ENCODE measurements at regions not wholly inside any gene's neighbourhood (a gene's known extent, or its start where the extent isn't known, plus 50 kb on each side); places are given as distances from the start of the nearest gene placed in this dataset.

GRCh38 chr4:124527364-124527763 is 185.2 kb downstream of the ANKRD50 start:
- no peaks in the 10 kb centered on the region for H3K27me3 ChIP-seq (ENCODE audit: insufficient read depth, low read depth, low read length)
- no peak for TF ChIP-seq POLR2AphosphoS5 (IDR thresholded peaks at IDR 0.05)
- no peak for TF ChIP-seq CTCF (IDR thresholded peaks at IDR 0.05; ENCODE audit: poor library complexity, severe bottlenecking)
- no peak for TF ChIP-seq REST (IDR thresholded peaks at IDR 0.05; ENCODE audit: borderline replicate concordance)
- no peak for TF ChIP-seq EZH2 (IDR thresholded peaks at IDR 0.05; ENCODE audit: borderline replicate concordance, insufficient read depth, low read length, poor library complexity, severe bottlenecking)
- no peak for TF ChIP-seq SMC3 (conservative IDR thresholded peaks at IDR 0.05; ENCODE audit: poor library complexity)
- TF ChIP-seq EP300 (conservative IDR thresholded peaks at IDR 0.05; ENCODE audit: poor library complexity, severe bottlenecking) = no peak
- no peak for TF ChIP-seq MXI1 (conservative IDR thresholded peaks at IDR 0.05; ENCODE audit: poor library complexity, severe bottlenecking)
- TF ChIP-seq TAF1 (IDR thresholded peaks at IDR 0.05; ENCODE audit: low read depth) = no peak
- no peak for TF ChIP-seq RAD21 (conservative IDR thresholded peaks at IDR 0.05)
- no peaks in the 10 kb centered on the region for H3K9me3 ChIP-seq (ENCODE audit: low read length)

GRCh38 chr4:124529131-124529530 is 183.4 kb downstream of the ANKRD50 start:
- TF ChIP-seq TAF1 (IDR thresholded peaks at IDR 0.05; ENCODE audit: low read depth) (no peak), POLR2AphosphoS5 (IDR thresholded peaks at IDR 0.05) (no peak), REST (IDR thresholded peaks at IDR 0.05; ENCODE audit: borderline replicate concordance) (no peak), RAD21 (conservative IDR thresholded peaks at IDR 0.05) (no peak), MXI1 (conservative IDR thresholded peaks at IDR 0.05; ENCODE audit: poor library complexity, severe bottlenecking) (no peak), EP300 (conservative IDR thresholded peaks at IDR 0.05; ENCODE audit: poor library complexity, severe bottlenecking) (no peak), SMC3 (conservative IDR thresholded peaks at IDR 0.05; ENCODE audit: poor library complexity) (no peak), CTCF (IDR thresholded peaks at IDR 0.05; ENCODE audit: poor library complexity, severe bottlenecking) (no peak), EZH2 (IDR thresholded peaks at IDR 0.05; ENCODE audit: borderline replicate concordance, insufficient read depth, low read length, poor library complexity, severe bottlenecking) (no peak)
- Histone ChIP-seq H3K9me3 (ENCODE audit: low read length) (no peaks in the 10 kb centered on the region), H3K4me3 (ENCODE audit: low read length) (no peak overlapping the region), H3K79me2 (replicated peaks; ENCODE audit: insufficient read depth, low read length) (no peaks in the 10 kb centered on the region), H3K27me3 (ENCODE audit: insufficient read depth, low read depth, low read length) (no peaks in the 10 kb centered on the region), H3K4me2 (ENCODE audit: low read length) (no peak overlapping the region), H3F3A (ENCODE audit: insufficient read depth, low read length, poor library complexity, severe bottlenecking) (no peaks in the 10 kb centered on the region), H3K36me3 (ENCODE audit: insufficient read depth, low read length) (no peaks in the 10 kb centered on the region), H2AFZ (ENCODE audit: low read depth, low read length) (no peak overlapping the region), H3K9me2 (ENCODE audit: insufficient read depth, low read length) (no peaks in the 10 kb centered on the region), H3K9ac (ENCODE audit: low read length) (no peak overlapping the region), H3K27ac (ENCODE audit: low read length) (no peak overlapping the region), H4K20me1 (ENCODE audit: insufficient read depth) (no peaks in the 10 kb centered on the region)

More at GRCh38 chr4:124527364-124527763, 185.2 kb downstream of the ANKRD50 start:
- no peaks in the 10 kb centered on the region for H3K79me2 ChIP-seq (replicated peaks; ENCODE audit: insufficient read depth, low read length)
- H2AFZ ChIP-seq (ENCODE audit: low read depth, low read length) = no peak overlapping the region
- no peaks in the 10 kb centered on the region for H3F3A ChIP-seq (ENCODE audit: insufficient read depth, low read length, poor library complexity, severe bottlenecking)
- no peak overlapping the region for H3K4me2 ChIP-seq (ENCODE audit: low read length)
- no peaks in the 10 kb centered on the region for H3K36me3 ChIP-seq (ENCODE audit: insufficient read depth, low read length)
- H4K20me1 ChIP-seq (ENCODE audit: insufficient read depth) = no peaks in the 10 kb centered on the region
- H3K27ac ChIP-seq (ENCODE audit: low read length) = no peak overlapping the region
- no peak overlapping the region for H3K4me3 ChIP-seq (ENCODE audit: low read length)
- H3K9me2 ChIP-seq (ENCODE audit: insufficient read depth, low read length) = no peaks in the 10 kb centered on the region
- no peak overlapping the region for H3K9ac ChIP-seq (ENCODE audit: low read length)

Measured in neural cell (in vitro differentiated cells).